Chondrocyte (in vitro differentiated cells): ENCODE measurements at regions not wholly inside any gene's neighbourhood (a gene's known extent, or its start where the extent isn't known, plus 50 kb on each side); places are given as distances from the start of the nearest gene placed in this dataset.

Experiments used
- DNase-seq: peaks from one replicate; pipeline ENCODE4 v3.0.0; 2021; ENCODE audit warnings: mixed read lengths, low spot score
- H3K27ac Mint-ChIP-seq: one replicate; pipeline ENCODE4 v1.8.0; 2021; ENCODE audit warnings: mild to moderate bottlenecking, moderate library complexity, mixed read lengths; ENCODE audit not compliant: unreplicated experiment
- H3K27me3 Mint-ChIP-seq: 2 replicates; pipeline ENCODE4 v1.8.0; 2021; ENCODE audit warnings: low read depth, mixed read lengths
- H3K36me3 Mint-ChIP-seq: 2 replicates; pipeline ENCODE4 v1.8.0; 2021; ENCODE audit warnings: low read depth, mixed read lengths
- H3K4me1 Mint-ChIP-seq: 2 replicates; pipeline ENCODE4 v1.8.0; 2021; ENCODE audit warnings: low read depth, mild to moderate bottlenecking, mixed read lengths
- H3K4me3 Mint-ChIP-seq: one replicate; pipeline ENCODE4 v1.8.0; 2021; ENCODE audit warnings: mild to moderate bottlenecking, moderate library complexity, mixed read lengths; ENCODE audit not compliant: unreplicated experiment
- H3K9me3 Mint-ChIP-seq: 2 replicates; pipeline ENCODE4 v1.8.0; 2021; ENCODE audit warnings: low read depth, mixed read lengths
- CTCF ChIP-seq: fragments of 200-600 bp; sonication (generic); IDR thresholded peaks from 2 replicates; pipeline ENCODE4 v1.5.0; 2021; ENCODE audit warnings: antibody characterized with exemption, mild to moderate bottlenecking, moderate library complexity

GRCh38 chr1:38121231-38121680, 74.7 kb upstream of the POU3F1 start:
- no peaks in the 10 kb centered on the region for H3K36me3 Mint-ChIP-seq
- no peaks in the 10 kb centered on the region for H3K27me3 Mint-ChIP-seq
- peak; percentile 72 for DNase-seq
- peaks cover 20% of the 10 kb centered on the region for H3K4me1 Mint-ChIP-seq
- H3K27ac Mint-ChIP-seq = no peak overlapping the region
- TF ChIP-seq CTCF = no peak
- no peaks in the 10 kb centered on the region for H3K9me3 Mint-ChIP-seq
- H3K4me3 Mint-ChIP-seq = no peak overlapping the region

DNA sequence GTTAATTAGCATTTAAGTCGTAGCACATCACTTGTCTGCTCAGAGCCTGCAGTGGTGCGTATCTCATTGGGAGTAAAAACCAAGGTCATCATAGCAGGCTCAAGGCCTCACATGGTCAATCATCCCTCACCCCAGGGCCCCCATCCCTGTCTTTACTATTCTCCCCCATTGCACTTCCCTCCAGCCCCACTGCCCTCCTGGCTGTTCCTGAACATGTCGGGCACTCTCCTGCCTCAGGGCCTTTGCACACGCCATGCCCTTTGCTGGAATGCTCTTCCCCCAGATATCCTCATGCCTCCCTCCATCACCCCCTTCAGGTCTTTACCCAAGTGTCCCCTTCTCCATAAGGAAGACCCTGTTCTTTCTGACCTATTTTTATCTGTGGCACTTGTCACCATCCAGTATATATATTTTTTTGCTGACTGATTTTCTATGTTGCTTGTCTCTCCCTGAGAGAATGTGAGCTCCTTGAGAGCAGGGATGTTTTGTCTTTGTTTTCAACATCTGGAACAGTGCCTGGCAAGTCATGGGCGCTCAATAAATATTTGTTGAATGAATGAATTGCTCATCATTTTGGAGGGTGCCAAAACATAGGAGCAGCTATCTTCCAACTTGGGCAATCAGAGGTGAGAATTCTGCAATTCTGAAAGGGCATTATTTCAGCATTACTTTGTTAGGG, 74.1 kb upstream of the POU3F1 start:
- no peaks in the 10 kb centered on the region for H3K27me3 Mint-ChIP-seq
- peak; percentile 25 for DNase-seq
- TF ChIP-seq CTCF = no peak
- H3K4me3 Mint-ChIP-seq = no peak overlapping the region
- H3K4me1 Mint-ChIP-seq = peaks cover 20% of the 10 kb centered on the region
- H3K9me3 Mint-ChIP-seq = no peaks in the 10 kb centered on the region
- H3K27ac Mint-ChIP-seq = no peak overlapping the region
- H3K36me3 Mint-ChIP-seq = no peaks in the 10 kb centered on the region

- H3K4me3 Mint-ChIP-seq = no peak overlapping the region
- H3K27ac Mint-ChIP-seq = no peak overlapping the region
- TF ChIP-seq CTCF = no peak
- no peaks in the 10 kb centered on the region for H3K9me3 Mint-ChIP-seq
- DNase-seq = peak; percentile 35
- peaks cover 14% of the 10 kb centered on the region for H3K4me1 Mint-ChIP-seq
- no peaks in the 10 kb centered on the region for H3K36me3 Mint-ChIP-seq
- no peaks in the 10 kb centered on the region for H3K27me3 Mint-ChIP-seq
Measured at GRCh38 chr1:38118976-38119375, 72.4 kb upstream of the POU3F1 start.

DNA sequence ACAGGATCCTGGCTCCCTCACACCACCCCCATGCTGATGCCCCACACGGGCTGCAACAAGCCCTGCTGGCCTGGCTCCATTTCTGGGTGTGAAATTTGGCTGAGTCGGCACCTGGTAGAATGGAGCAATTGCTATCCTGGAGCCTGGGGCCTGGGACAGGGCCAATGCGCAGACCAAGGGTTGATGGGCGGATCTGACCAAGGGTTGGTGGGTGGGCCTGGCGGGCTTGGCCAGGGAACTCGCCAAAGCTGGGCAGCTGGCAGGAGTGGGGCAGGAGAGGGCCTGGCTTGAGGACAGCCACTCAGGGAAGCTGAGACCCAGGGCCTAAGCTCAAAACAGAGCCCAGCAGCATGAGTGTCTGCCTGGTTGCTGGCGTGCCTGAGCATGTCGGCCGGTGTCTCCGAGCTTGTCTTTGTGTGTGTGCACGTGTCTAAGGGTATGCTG, 70.9 kb upstream of the POU3F1 start:
- no peak overlapping the region for H3K4me3 Mint-ChIP-seq
- peak; percentile 60 for DNase-seq
- H3K27me3 Mint-ChIP-seq = no peaks in the 10 kb centered on the region
- H3K36me3 Mint-ChIP-seq = no peaks in the 10 kb centered on the region
- no peak overlapping the region for H3K27ac Mint-ChIP-seq
- TF ChIP-seq CTCF = no peak
- no peaks in the 10 kb centered on the region for H3K9me3 Mint-ChIP-seq
- H3K4me1 Mint-ChIP-seq = no peaks in the 10 kb centered on the region

DNA sequence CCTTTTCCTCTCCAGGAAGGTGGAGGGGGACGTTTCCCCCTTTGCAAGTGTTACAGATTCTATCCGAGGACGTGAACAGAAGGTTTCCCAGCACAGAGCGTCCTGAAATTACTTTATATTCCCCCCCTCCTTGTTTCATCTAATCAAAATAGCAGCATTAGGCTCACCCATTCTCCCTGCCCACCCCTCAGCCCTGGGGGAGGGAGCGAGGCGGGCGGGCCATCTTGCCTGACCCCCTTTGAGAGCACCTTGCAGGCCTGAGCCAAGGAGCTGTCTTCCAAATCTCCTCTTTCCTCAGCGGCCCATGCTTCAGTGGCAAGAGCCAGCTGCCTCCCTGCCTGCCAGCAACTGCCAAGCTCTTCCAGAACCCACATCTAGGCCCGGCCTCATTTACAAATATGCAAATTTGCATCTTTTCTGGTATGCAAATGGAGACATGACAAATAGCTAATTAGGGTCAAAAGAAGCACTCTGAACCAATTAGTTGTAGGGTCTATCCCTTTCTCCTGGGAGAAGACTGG, 69.1 kb upstream of the POU3F1 start:
- TF ChIP-seq CTCF = no peak
- H3K4me3 Mint-ChIP-seq = no peak overlapping the region
- no peak overlapping the region for H3K27ac Mint-ChIP-seq
- H3K27me3 Mint-ChIP-seq = no peaks in the 10 kb centered on the region
- H3K9me3 Mint-ChIP-seq = no peaks in the 10 kb centered on the region
- no peak for DNase-seq
- H3K36me3 Mint-ChIP-seq = no peaks in the 10 kb centered on the region
- no peaks in the 10 kb centered on the region for H3K4me1 Mint-ChIP-seq
